BE2C (cell line): ENCODE measurements at regions not wholly inside any gene's neighbourhood (a gene's known extent, or its start where the extent isn't known, plus 50 kb on each side); places are given as distances from the start of the nearest gene placed in this dataset.

Experiments used
- DNase-seq: peaks from one replicate; pipeline ENCODE4 v3.0.0-alpha.2; 2020
- H3K27me3 ChIP-seq: fragments of 250-450 bp; sonication (Bioruptor Pico); 2 replicates; pipeline ENCODE4 v1.5.1; 2020; ENCODE audit warnings: mild to moderate bottlenecking
- H3K36me3 ChIP-seq: fragments of 250-450 bp; sonication (Bioruptor Pico); 2 replicates; pipeline ENCODE4 v1.5.1; 2020; ENCODE audit warnings: mild to moderate bottlenecking
- H3K4me1 ChIP-seq: fragments of 250-450 bp; sonication (Bioruptor Pico); 2 replicates; pipeline ENCODE4 v1.5.1; 2020
- H3K4me3 ChIP-seq: 2 replicates; pipeline ENCODE4 v1.5.1; 2011; ENCODE audit warnings: low read depth, low read length
- H3K9me3 ChIP-seq: fragments of 250-450 bp; sonication (Bioruptor Pico); 2 replicates; pipeline ENCODE4 v1.5.1; 2020
- CTCF ChIP-seq: IDR thresholded peaks from 2 replicates; pipeline ENCODE4 v1.5.1; 2012; ENCODE audit warnings: mild to moderate bottlenecking, low read depth, low read length

- Histone ChIP-seq H3K4me3 (no peak overlapping the region), H3K4me1 (no peaks in the 10 kb centered on the region), H3K27me3 (no peaks in the 10 kb centered on the region), H3K9me3 (no peaks in the 10 kb centered on the region), H3K36me3 (no peaks in the 10 kb centered on the region)
- DNase-seq: no peak
- no peak for TF ChIP-seq CTCF
These were observed 1584.5 kb upstream of the MIR17HG start for GRCh38 chr13:89763005-89763404.

DNA sequence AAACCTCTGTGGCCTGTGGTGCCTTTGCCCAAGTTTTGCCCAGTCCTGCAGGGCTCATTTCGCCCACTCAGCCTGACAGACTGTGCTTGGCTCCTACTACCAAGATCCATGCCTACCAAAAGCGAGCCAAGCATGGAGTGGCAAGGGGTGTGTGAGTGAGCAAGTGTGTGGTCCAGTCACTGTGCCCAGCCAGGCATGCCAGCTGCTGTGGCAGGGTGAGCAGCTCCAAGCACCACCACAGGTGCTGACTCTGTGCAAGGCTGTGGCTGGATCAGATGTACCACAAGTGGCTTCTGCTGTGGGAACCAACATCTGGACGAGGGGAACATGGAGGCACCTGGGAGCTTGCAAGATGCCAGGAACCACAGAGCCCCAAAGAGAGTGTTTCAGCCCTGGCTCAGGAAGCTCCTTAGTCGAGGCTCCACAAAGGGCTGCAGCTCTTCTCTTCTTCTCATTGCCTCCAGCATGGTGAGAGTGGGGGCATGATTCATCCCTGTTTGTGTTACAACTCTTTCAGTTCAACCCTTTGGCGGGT lies 1564.2 kb upstream of the MIR17HG start:
- DNase-seq: no peak
- H3K36me3 ChIP-seq: no peaks in the 10 kb centered on the region
- H3K4me1 ChIP-seq: peaks cover 6% of the 10 kb centered on the region; the same call in 1 of the 2 replicates
- H3K4me3 ChIP-seq: no peak overlapping the region
- H3K27me3 ChIP-seq: no peaks in the 10 kb centered on the region
- TF ChIP-seq CTCF: no peak
- no peaks in the 10 kb centered on the region for H3K9me3 ChIP-seq

- peaks cover 6% of the 10 kb centered on the region; the same call in 1 of the 2 replicates for H3K4me1 ChIP-seq
- TF ChIP-seq CTCF: no peak
- DNase-seq: no peak
- no peak overlapping the region for H3K4me3 ChIP-seq
- H3K27me3 ChIP-seq: no peaks in the 10 kb centered on the region
- H3K9me3 ChIP-seq: no peaks in the 10 kb centered on the region
- H3K36me3 ChIP-seq: no peaks in the 10 kb centered on the region
These were observed 1563.2 kb upstream of the MIR17HG start for GRCh38 chr13:89784161-89784809.

DNA sequence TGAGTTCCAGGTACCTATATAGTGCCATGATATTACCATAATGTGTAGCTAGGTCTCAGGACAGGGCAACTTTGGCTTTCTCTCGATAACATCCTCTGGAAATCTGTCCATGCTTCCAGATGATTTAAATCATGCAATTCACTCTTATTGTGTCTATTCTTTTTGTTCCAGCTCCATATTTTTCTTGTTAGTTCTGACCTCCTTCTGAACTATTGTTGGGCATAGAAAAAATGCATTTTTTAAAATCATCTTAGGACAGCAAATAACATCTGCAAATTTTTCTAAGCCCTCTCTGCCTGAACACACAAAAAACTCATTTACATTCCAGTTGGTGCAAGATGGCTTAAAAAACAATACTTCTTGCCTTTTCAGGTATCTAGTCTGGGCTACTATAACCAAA lies 1561.0 kb upstream of the MIR17HG start:
- Histone ChIP-seq H3K4me3 (no peak overlapping the region), H3K27me3 (no peaks in the 10 kb centered on the region), H3K9me3 (no peaks in the 10 kb centered on the region), H3K4me1 (no peaks in the 10 kb centered on the region; the same call in 1 of the 2 replicates), H3K36me3 (no peaks in the 10 kb centered on the region)
- no peak for DNase-seq
- TF ChIP-seq CTCF: no peak

DNA sequence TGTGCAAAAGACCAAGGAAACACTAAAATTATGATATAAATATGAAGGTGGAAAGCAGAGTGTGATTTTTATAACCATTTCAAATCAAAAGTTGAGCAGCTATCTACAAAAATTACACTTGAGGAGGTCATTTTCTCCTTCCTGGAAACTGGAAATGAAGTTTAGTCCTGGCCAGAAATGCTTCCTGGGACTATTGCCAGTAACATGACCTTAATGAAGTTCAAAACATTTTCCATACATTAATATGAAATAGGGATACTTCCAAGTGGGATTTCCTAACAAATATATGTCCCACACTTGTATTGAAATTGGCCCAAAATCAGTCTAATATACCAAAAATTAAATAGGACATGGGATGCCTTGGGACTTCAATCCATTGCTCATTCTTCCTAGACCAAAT lies 1556.8 kb upstream of the MIR17HG start:
- Histone ChIP-seq H3K36me3 (no peaks in the 10 kb centered on the region), H3K4me1 (no peaks in the 10 kb centered on the region; the same call in 1 of the 2 replicates), H3K9me3 (no peaks in the 10 kb centered on the region), H3K27me3 (no peaks in the 10 kb centered on the region), H3K4me3 (no peak overlapping the region)
- TF ChIP-seq CTCF: no peak
- no peak for DNase-seq

GRCh38 chr13:89791971-89792630 lies 1555.4 kb upstream of the MIR17HG start:
- no peak for TF ChIP-seq CTCF
- H3K27me3 ChIP-seq: no peaks in the 10 kb centered on the region
- H3K4me1 ChIP-seq: no peaks in the 10 kb centered on the region; the same call in 1 of the 2 replicates
- no peaks in the 10 kb centered on the region for H3K9me3 ChIP-seq
- no peaks in the 10 kb centered on the region for H3K36me3 ChIP-seq
- no peak for DNase-seq
- H3K4me3 ChIP-seq: no peak overlapping the region
